ENCODE measurements at regions not wholly inside any gene's neighbourhood (a gene's known extent, or its start where the extent isn't known, plus 50 kb on each side); places are given as distances from the start of the nearest gene placed in this dataset.

DNA sequence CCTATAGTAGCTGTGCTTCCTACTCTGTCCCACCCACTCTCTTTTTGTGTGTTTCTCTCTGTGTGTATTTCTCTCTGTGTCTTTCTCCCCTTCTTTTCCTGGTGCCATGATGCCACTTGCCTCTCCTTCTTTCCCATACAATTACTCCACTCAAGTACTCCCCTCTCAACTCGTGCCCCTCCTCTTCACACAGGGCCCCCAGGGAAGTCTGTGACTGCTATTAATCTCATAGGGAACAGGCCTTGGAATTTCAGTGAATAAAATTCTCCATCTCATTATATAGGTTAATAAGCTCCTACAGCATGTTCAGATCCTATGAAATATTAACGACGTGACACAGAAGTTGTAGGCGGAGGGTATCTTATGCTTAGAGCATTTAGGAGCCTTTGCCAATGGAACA lies 205.9 kb upstream of the EPHA4 start:
- Histone ChIP-seq H3K4me2 (no peak overlapping the region), H3K79me2 (replicated peaks; ENCODE audit: insufficient read depth) (no peaks in the 10 kb centered on the region), H3F3A (replicated peaks; ENCODE audit: low read depth) (no peaks in the 10 kb centered on the region), H4K20me1 (replicated peaks; ENCODE audit: insufficient read depth) (no peaks in the 10 kb centered on the region), H3K4me1 (ENCODE audit: insufficient read depth) (peaks cover 27% of the 10 kb centered on the region), H3K36me3 (ENCODE audit: insufficient read depth) (no peaks in the 10 kb centered on the region), H3K27ac (ENCODE audit: low read depth) (no peak overlapping the region), H3K9me2 (ENCODE audit: insufficient read depth) (peaks cover 8% of the 10 kb centered on the region; the same call in 1 of the 2 replicates), H2AFZ (no peak overlapping the region), H3K4me3 (no peak overlapping the region), H3K27me3 (ENCODE audit: insufficient read depth) (no peaks in the 10 kb centered on the region)
- TF ChIP-seq CTCF (conservative IDR thresholded peaks at IDR 0.05; ENCODE audit: low read depth in 2 of 2) (no peak), ZNF462 (CRISPR knock-in tag; IDR thresholded peaks at IDR 0.05) (no peak), JUNB (IDR thresholded peaks at IDR 0.05; ENCODE audit: unreplicated experiment) (no peak), EZH2phosphoT487 (IDR thresholded peaks at IDR 0.05; ENCODE audit: unreplicated experiment) (no peak), ZNF331 (CRISPR knock-in tag; IDR thresholded peaks at IDR 0.05; ENCODE audit: low read depth) (no peak), REST (IDR thresholded peaks at IDR 0.05; ENCODE audit: unreplicated experiment) (no peak), EZH2 (IDR thresholded peaks at IDR 0.05; ENCODE audit: low read depth, unreplicated experiment) (no peak), ZNF114 (CRISPR knock-in tag; IDR thresholded peaks at IDR 0.05) (no peak), STAT1 (IDR thresholded peaks at IDR 0.05; ENCODE audit: unreplicated experiment) (no peak), CREB1 (CRISPR knock-in tag; IDR thresholded peaks at IDR 0.05; ENCODE audit: low read depth) (no peak), POLR2AphosphoS5 (IDR thresholded peaks at IDR 0.05; ENCODE audit: low read depth) (no peak)
- TF ChIP-seq, protein P1, sequence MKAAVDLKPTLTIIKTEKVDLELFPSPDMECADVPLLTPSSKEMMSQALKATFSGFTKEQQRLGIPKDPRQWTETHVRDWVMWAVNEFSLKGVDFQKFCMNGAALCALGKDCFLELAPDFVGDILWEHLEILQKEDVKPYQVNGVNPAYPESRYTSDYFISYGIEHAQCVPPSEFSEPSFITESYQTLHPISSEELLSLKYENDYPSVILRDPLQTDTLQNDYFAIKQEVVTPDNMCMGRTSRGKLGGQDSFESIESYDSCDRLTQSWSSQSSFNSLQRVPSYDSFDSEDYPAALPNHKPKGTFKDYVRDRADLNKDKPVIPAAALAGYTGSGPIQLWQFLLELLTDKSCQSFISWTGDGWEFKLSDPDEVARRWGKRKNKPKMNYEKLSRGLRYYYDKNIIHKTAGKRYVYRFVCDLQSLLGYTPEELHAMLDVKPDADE (IDR thresholded peaks at IDR 0.05), result no peak
- H3K36me3 Mint-ChIP-seq (ENCODE audit: low read depth), result no peaks in the 10 kb centered on the region
- peak overlapping the region; percentile 7; the same call in 1 of the 2 replicates for H3K27ac Mint-ChIP-seq
- ATAC-seq (no peak), DNase-seq (ENCODE audit: low spot score) (no peak)
- H3K4me3 Mint-ChIP-seq, result no peak overlapping the region
- H3K4me1 Mint-ChIP-seq, result peaks cover 27% of the 10 kb centered on the region
- H3K9me3 Mint-ChIP-seq, result no peaks in the 10 kb centered on the region; the same call in 2 of the 3 replicates
- peaks cover 2% of the 10 kb centered on the region for H3K27me3 Mint-ChIP-seq (ENCODE audit: insufficient read depth, low read depth, poor library complexity)
